NCI-H446 treated with DMSO at 0.1 percent for 48 hours (cell line): ENCODE measurements at regions not wholly inside any gene's neighbourhood (a gene's known extent, or its start where the extent isn't known, plus 50 kb on each side); places are given as distances from the start of the nearest gene placed in this dataset.

Experiments
- DNase-seq: peaks from one replicate; lab custom pipeline; 2025; lab: John Stamatoyannopoulos, UW

GRCh38 chr3:59698091-59698490, 648.3 kb upstream of the CFAP20DC start:
- no peak for DNase-seq

- DNase-seq, result no peak
Measured at GRCh38 chr3:59696783-59697182, 647.0 kb upstream of the CFAP20DC start.

- DNase-seq, result no peak
Measured at GRCh38 chr3:59695860-59696259, 646.0 kb upstream of the CFAP20DC start.

GRCh38 chr3:59692117-59692516, 642.3 kb upstream of the CFAP20DC start:
- no peak for DNase-seq

- no peak for DNase-seq
Measured at GRCh38 chr3:59690886-59691285, 641.1 kb upstream of the CFAP20DC start.

GRCh38 chr3:59688636-59689035, 638.8 kb upstream of the CFAP20DC start:
- DNase-seq, result peak; percentile 84

GRCh38 chr3:59685432-59685831, 635.6 kb upstream of the CFAP20DC start:
- no peak for DNase-seq

- DNase-seq, result no peak
Measured at GRCh38 chr3:59684766-59685165, 634.9 kb upstream of the CFAP20DC start.

GRCh38 chr3:59680919-59681318, 631.1 kb upstream of the CFAP20DC start:
- DNase-seq, result no peak

GRCh38 chr3:59677747-59678702, 628.2 kb upstream of the CFAP20DC start:
- no peak for DNase-seq

GRCh38 chr3:59675495-59675894, 625.7 kb upstream of the CFAP20DC start:
- no peak for DNase-seq

GRCh38 chr3:59663076-59663850, 613.4 kb upstream of the CFAP20DC start:
- no peak for DNase-seq

- DNase-seq, result no peak
Measured at GRCh38 chr3:59660852-59661625, 611.2 kb upstream of the CFAP20DC start.

- no peak for DNase-seq
Measured at GRCh38 chr3:59660376-59660775, 610.6 kb upstream of the CFAP20DC start.

- no peak for DNase-seq
Measured at GRCh38 chr3:59659755-59660154, 609.9 kb upstream of the CFAP20DC start.

- DNase-seq, result no peak
Measured at GRCh38 chr3:59658866-59659265, 609.0 kb upstream of the CFAP20DC start.

GRCh38 chr3:59658274-59658673, 608.4 kb upstream of the CFAP20DC start:
- no peak for DNase-seq

- no peak for DNase-seq
Measured at GRCh38 chr3:59655418-59656015, 605.7 kb upstream of the CFAP20DC start.

GRCh38 chr3:59654480-59655417, 604.9 kb upstream of the CFAP20DC start:
- DNase-seq, result no peak

GRCh38 chr3:59654123-59654479, 604.3 kb upstream of the CFAP20DC start:
- DNase-seq, result no peak
